SU-DHL-6 (cell line): ENCODE measurements at regions not wholly inside any gene's neighbourhood (a gene's known extent, or its start where the extent isn't known, plus 50 kb on each side); places are given as distances from the start of the nearest gene placed in this dataset.

Experiments used
- H2AFZ ChIP-seq: fragments of 200-600 bp; sonication (generic); 2 replicates; pipeline ENCODE4 v1.6.1; 2014; ENCODE audit warnings: low read depth, mild to moderate bottlenecking, moderate library complexity, mixed read lengths, antibody characterized with exemption, low read length; ENCODE audit not compliant: severe bottlenecking
- H3F3A ChIP-seq: fragments of 200-600 bp; shearing (Covaris generic); 2 replicates; pipeline ENCODE4 v1.6.0; 2016; ENCODE audit warnings: antibody characterized with exemption, mild to moderate bottlenecking; ENCODE audit not compliant: insufficient read depth
- H3K27ac ChIP-seq: fragments of 200-600 bp; sonication (generic); 2 replicates; pipeline ENCODE4 v1.5.1; 2016; ENCODE audit warnings: low read depth, mild to moderate bottlenecking, low read length, moderate library complexity, mixed read lengths
- H3K27me3 ChIP-seq: fragments of 200-600 bp; sonication (generic), shearing (Covaris generic); 2 replicates; pipeline ENCODE4 v1.6.0; 2014; ENCODE audit warnings: mild to moderate bottlenecking, low read length
- H3K36me3 ChIP-seq: fragments of 200-600 bp; sonication (generic); 2 replicates; pipeline ENCODE4 v1.6.1; 2014; ENCODE audit warnings: mild to moderate bottlenecking, low read length, mixed read lengths
- H3K4me2 ChIP-seq: fragments of 300-600, 200-600 bp; shearing (Covaris generic), sonication (generic); 2 replicates; pipeline ENCODE4 v1.6.0; 2014; ENCODE audit warnings: low read length, low read depth, mild to moderate bottlenecking; ENCODE audit not compliant: poor library complexity, severe bottlenecking
- H3K4me3 ChIP-seq: fragments of 200-600 bp; sonication (generic); 2 replicates; pipeline ENCODE4 v1.5.1; 2014; ENCODE audit warnings: antibody characterized with exemption, low read length, mild to moderate bottlenecking, mixed read lengths; ENCODE audit not compliant: insufficient read depth, poor library complexity, severe bottlenecking
- H3K79me2 ChIP-seq: fragments of 200-600 bp; sonication (generic); 2 replicates; pipeline ENCODE4 v1.6.1; 2014; ENCODE audit warnings: mild to moderate bottlenecking, low read length, moderate library complexity; ENCODE audit not compliant: insufficient read depth
- H3K9ac ChIP-seq: fragments of 200-600 bp; sonication (generic); 2 replicates; pipeline ENCODE4 v1.7.0; 2014; ENCODE audit warnings: mild to moderate bottlenecking, low read length
- H3K9me2 ChIP-seq: fragments of 200-600 bp; sonication (generic); replicated peaks from 2 replicates; pipeline ENCODE4 v1.6.1; 2014; ENCODE audit warnings: low read length; ENCODE audit not compliant: insufficient read depth
- H3K9me3 ChIP-seq: fragments of 200-600 bp; sonication (generic); 2 replicates; pipeline ENCODE4 v1.6.1; 2014; ENCODE audit warnings: low read length, mixed read lengths; ENCODE audit not compliant: insufficient read depth
- H4K20me1 ChIP-seq: fragments of 200-600 bp; sonication (generic); 2 replicates; pipeline ENCODE4 v1.6.1; 2014; ENCODE audit warnings: low read depth, mild to moderate bottlenecking, antibody characterized with exemption, low read length, moderate library complexity, mixed read lengths
- CTCF ChIP-seq: fragments of 200-600 bp; sonication (generic); IDR thresholded peaks from one replicate; pipeline ENCODE4 v1.5.1; 2017; ENCODE audit warnings: antibody characterized with exemption, mild to moderate bottlenecking, low read length, moderate library complexity; ENCODE audit not compliant: insufficient read depth, poor library complexity, severe bottlenecking
- EZH2phosphoT487 ChIP-seq: fragments of 200-600 bp; sonication (generic), shearing (Covaris generic); conservative IDR thresholded peaks from 2 replicates; pipeline ENCODE4 v1.6.1; 2018; ENCODE audit warnings: mild to moderate bottlenecking, antibody characterized with exemption, low read length, moderate library complexity, mixed read lengths

- Histone ChIP-seq H3K9me3 (no peaks in the 10 kb centered on the region), H3K27me3 (no peaks in the 10 kb centered on the region), H3F3A (no peaks in the 10 kb centered on the region), H3K79me2 (no peaks in the 10 kb centered on the region), H3K4me3 (no peak overlapping the region), H2AFZ (no peak overlapping the region), H3K9me2 (no peaks in the 10 kb centered on the region), H3K9ac (no peak overlapping the region), H3K4me2 (no peak overlapping the region), H3K27ac (no peak overlapping the region), H3K36me3 (no peaks in the 10 kb centered on the region), H4K20me1 (no peaks in the 10 kb centered on the region)
- TF ChIP-seq EZH2phosphoT487 (no peak), CTCF (no peak)
Observed at GRCh38 chr11:72512956-72513355, 78.6 kb upstream of the CLPB start.

GRCh38 chr11:72511393-72512047, 77.2 kb upstream of the CLPB start:
- TF ChIP-seq CTCF (no peak), EZH2phosphoT487 (no peak)
- H4K20me1 ChIP-seq, result no peaks in the 10 kb centered on the region

GRCh38 chr11:72507050-72507449, 72.7 kb upstream of the CLPB start:
- Histone ChIP-seq H3K36me3 (no peaks in the 10 kb centered on the region), H3K4me3 (no peak overlapping the region), H3K79me2 (no peaks in the 10 kb centered on the region), H3K9ac (no peak overlapping the region), H3F3A (no peaks in the 10 kb centered on the region), H4K20me1 (no peaks in the 10 kb centered on the region), H3K4me2 (no peak overlapping the region), H2AFZ (no peak overlapping the region), H3K9me3 (no peaks in the 10 kb centered on the region), H3K9me2 (no peaks in the 10 kb centered on the region), H3K27me3 (no peaks in the 10 kb centered on the region), H3K27ac (no peak overlapping the region)
- TF ChIP-seq EZH2phosphoT487, result no peak
- no peak for TF ChIP-seq CTCF

More at GRCh38 chr11:72511393-72512047, 77.2 kb upstream of the CLPB start:
- Histone ChIP-seq H3K9me3 (no peaks in the 10 kb centered on the region), H3K9me2 (no peaks in the 10 kb centered on the region), H3K4me2 (no peak overlapping the region), H3F3A (no peaks in the 10 kb centered on the region), H2AFZ (no peak overlapping the region), H3K36me3 (no peaks in the 10 kb centered on the region), H3K79me2 (no peaks in the 10 kb centered on the region), H3K4me3 (no peak overlapping the region), H3K27ac (no peak overlapping the region), H3K9ac (no peak overlapping the region), H3K27me3 (no peaks in the 10 kb centered on the region)
